IPS-NIHi7 (cell line): ENCODE measurements at regions not wholly inside any gene's neighbourhood (a gene's known extent, or its start where the extent isn't known, plus 50 kb on each side); places are given as distances from the start of the nearest gene placed in this dataset.

Source experiments
- DNase-seq: peaks from one replicate; pipeline ENCODE4 v3.0.0; 2012; ENCODE audit warnings: mixed read lengths; ENCODE audit errors: extremely low spot score

GRCh38 chr11:8740129-8740528 lies 57.5 kb downstream of the RPL27A start:
- DNase-seq, result no peak

GRCh38 chr11:8744423-8744822 lies 61.8 kb downstream of the RPL27A start:
- DNase-seq, result no peak

DNA sequence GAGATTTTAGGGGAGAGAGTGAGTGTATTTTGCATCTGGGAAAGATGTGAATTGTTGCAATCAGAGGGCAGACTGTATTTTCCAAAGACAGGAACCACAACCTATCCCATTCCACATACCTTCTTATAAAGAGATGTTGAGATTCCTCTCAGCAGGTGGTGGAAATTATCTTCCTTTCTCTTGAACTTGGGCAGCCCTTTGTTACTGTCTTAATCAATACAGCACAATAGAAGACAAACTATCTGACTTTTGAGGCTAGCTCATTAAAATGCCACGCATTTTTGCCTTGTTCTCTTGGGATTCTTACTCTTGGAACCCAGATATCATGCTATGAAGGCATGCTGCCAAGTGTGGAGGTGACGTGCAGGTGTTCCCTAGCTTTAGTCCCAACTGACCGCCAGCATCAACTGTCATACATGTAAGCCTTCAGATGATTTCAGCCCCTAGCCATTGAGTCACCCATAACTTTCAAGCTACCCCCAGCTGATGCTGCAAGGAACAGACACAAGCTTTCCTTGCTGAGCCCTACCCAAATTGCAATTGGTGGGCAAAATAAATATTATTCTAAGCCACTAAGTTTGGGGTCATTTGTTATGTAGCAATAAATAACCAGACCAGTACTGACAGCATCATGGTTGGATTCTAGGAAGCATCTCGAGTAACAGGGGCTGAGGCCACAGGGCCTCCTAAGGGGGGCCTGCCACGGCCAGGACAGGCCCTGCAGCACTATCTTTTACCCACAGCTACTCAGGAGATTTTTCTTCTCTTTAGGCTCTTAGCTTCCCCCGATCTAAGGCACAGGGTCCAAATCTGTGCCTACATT lies 63.0 kb downstream of the RPL27A start:
- DNase-seq, result no peak

DNA sequence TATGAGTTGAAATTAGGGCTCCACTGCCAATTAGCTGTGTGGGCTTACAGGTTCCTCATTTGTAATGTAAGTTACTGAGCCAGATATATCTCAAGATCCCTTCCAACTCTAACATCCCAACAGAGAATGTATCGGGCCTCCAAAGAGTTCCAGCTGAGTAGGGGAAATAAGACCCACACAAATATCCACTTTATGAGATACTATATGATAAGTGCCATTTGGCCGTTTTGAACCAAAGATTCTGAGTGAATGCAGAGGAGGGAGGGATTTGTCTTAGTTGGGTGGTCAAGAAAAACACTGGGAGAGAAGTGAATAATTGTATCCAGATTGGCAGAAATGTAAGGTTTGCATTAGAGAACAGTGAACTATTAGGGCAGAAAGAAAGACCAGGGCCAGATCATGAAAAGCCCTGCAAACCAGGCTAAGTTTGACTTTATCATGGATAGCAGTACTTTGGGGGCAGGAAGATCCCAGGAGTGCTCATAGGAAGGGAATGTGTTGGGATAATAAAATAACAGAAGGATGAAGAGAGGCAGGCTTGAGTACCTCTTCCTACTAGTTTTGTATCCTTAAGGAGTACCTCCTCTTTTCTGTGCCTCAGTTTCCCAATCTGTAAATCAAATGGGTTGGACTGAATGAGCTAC lies 63.9 kb downstream of the RPL27A start:
- no peak for DNase-seq

GRCh38 chr11:8747173-8747572 lies 64.6 kb downstream of the RPL27A start:
- DNase-seq, result no peak

- DNase-seq, result no peak
These were observed 65.7 kb downstream of the RPL27A start for GRCh38 chr11:8748317-8748716.

DNA sequence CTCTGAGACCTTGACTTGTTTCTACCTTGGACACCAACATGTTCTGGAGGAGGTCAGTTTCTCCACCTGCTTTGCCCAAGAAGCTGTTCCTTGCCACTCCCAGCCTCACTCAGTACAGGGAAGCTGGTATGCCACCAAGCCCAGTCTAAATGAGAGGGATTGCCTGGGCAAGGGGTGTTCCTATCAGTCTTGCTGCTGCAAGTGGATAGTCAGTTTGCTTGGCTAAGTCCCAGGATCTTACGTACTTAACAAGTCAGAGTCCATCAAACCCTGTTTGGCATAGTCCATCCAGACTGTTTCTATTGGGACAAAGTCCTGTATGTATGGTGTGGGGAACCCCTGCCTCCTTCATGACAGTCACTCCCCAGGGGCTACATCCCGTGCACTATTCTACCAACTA lies 66.6 kb downstream of the RPL27A start:
- DNase-seq, result no peak

- no peak for DNase-seq
These were observed 71.6 kb downstream of the RPL27A start for GRCh38 chr11:8754241-8754640.

DNA sequence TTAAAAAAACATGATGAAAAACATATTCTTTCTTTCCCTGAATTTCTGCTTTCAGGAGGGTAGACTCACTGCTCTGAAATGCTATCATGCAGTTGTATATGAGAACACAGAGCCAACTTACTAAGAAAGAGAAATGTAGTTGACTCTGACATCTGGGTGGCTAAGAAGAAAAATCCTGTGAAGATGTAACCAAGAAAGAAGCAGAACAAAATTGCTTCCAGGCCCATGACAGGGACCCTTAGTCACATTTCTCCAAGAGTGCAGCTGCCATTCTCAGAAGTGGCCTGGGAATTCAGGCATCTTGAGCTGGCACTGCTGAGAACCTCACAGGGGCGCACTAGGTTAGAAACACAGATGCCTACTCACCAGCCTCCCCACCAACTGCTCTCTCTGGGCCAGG lies 73.6 kb downstream of the RPL27A start:
- no peak for DNase-seq

DNA sequence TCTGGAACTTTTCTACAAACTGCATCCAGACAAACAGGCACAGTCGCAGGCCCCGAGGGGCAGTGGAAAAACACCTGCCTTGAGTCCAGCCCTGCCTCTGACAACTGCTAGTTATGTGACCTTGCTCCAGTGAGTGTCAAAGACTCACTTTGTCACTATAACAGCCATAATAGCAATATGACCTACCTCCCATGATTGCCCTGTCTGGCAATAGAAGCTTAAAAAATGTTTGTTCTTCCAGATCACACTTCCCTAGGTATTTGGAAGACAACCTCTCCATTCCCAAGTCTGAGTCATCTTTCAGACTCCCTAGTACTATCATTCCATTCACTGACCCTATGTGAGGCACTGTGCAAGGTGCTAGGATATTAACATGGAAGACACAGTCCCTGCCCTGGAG lies 74.5 kb downstream of the RPL27A start:
- no peak for DNase-seq

GRCh38 chr11:8757533-8757932 lies 74.9 kb downstream of the RPL27A start:
- DNase-seq, result no peak

GRCh38 chr11:8758619-8759169 lies 76.1 kb downstream of the RPL27A start:
- no peak for DNase-seq

DNA sequence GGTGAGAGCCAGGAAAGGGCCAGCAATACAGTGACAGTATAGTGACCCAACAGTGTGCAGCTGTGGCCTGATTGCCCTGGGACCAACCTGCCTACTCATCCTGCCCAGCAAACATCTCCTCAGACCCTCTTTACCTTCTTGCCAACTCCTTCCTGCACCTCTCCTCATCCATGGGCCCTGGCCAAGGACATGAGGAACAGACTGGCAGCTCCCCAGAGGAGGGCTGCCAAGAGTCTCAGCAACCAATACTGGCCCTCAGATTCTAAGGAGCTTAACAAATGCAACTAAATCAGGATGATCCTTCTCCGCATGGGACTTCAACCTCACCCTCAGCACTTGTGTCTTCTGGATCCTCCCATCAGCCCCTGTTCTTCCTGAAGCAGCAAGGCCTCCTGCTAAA lies 77.0 kb downstream of the RPL27A start:
- no peak for DNase-seq

DNA sequence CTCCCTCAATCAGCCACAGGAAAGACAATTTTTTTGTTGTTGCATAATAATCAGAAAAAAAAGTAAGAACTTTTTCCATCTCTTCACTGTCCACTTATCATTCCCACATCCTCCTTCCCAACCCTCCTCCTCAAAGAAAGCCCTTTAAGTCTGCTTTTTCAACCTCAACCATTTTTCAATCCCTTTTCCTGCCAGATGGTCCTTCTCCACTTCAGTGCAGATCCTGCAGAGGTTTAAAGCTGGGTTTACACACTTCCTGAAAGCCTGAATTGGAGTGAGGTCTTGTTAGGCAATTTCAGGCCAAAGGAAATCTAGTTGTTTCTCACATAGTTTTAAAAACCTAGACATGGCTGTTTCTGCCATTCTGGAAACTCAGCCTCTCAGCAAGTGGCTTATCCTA lies 78.3 kb downstream of the RPL27A start:
- no peak for DNase-seq

GRCh38 chr11:8763070-8763685 lies 80.6 kb downstream of the RPL27A start:
- no peak for DNase-seq

- DNase-seq, result no peak
These were observed 82.7 kb downstream of the RPL27A start for GRCh38 chr11:8765294-8765693.

GRCh38 chr11:8766043-8766987 lies 83.7 kb downstream of the RPL27A start:
- peak; percentile 50 for DNase-seq

DNA sequence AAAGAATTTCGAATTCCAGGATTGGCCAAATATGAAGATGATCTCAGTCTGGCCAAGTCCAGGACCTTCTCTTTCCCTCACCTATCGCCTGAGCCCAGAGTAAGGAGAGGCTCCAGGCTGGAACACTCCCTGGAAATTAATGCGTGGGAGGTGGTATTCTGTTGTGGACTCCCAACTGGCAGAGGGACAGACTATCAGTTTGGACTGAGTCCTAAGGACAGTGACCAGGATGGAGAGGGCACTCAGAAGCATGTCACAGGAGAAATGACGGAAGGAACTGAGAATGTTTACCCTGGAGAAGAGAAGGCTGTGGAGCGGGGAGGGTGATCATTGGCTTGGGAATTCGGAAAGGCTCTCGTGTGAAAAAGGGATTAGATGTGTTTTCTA lies 84.4 kb downstream of the RPL27A start:
- no peak for DNase-seq

DNA sequence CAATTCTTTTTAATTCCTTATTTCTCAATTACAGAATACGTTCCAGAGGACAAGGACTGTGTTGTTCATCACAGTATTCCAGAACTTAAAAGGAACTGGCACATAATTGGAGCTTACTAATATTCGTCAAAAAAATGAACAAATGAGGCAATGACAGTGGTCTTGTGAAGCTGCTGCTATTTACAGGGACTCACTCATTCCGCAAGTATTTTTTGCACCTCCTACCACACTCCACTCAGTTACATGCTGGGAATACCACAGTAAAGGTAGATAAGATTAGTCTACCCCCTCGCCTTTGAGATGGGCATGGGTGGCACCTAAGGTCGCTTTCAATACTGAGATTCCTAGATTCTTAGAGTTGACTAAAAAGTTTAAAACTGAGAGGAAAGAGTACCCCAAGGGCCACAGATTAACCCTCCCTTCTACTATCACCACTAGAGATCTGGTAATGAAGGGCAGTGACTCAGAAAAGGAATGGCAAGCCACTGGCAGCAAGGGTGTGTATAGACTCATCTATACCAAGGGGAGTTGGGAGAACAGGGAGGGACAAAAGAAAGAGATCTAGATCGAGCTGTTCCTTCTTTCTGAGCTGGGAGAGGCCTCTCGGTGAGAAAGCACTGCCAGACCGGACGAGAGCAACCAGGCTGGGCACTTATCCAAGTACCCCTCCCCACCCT lies 85.0 kb downstream of the RPL27A start:
- no peak for DNase-seq

DNA sequence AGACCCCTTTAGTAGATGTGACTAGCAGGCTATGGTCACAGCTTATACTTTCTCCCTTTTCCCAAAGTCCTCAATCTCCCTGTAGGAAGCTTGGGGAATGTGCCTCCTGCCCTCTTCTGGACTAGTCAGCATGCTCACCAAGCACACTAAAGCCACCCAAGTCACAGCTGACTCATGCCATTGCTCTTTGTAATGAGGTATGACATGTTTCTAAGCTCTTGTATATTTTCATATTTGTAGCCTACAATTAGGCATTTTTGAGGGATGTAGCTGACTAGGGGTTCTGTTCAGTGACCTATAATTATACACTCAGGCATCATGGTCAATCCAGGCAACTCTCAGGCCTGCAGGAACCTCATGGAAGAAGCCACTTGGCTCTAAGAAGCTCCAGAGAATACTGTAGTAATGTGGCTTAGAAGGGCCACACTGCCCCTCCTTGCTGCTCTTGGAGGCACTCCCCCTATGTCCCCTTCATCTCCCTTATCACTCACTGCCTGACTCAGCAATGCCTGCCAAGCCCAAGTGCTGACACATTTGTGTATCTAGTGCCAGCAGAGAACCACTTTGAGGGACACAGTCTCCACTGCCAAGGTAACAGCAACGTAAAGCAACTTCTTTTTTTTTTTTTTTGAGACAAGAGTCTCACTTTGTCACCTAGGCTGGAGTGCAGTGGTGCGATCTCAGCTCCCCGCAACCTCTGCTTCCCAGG lies 86.2 kb downstream of the RPL27A start:
- DNase-seq, result no peak
